Endodermal cell (in vitro differentiated cells): ENCODE measurements at regions not wholly inside any gene's neighbourhood (a gene's known extent, or its start where the extent isn't known, plus 50 kb on each side); places are given as distances from the start of the nearest gene placed in this dataset.

Experiments
- DNase-seq: peaks from one replicate; pipeline ENCODE4 v3.0.0-alpha.2; 2017
- H3K27ac ChIP-seq: 2 replicates; pipeline ENCODE4 v1.5.1; 2013; ENCODE audit warnings: mild to moderate bottlenecking, low read depth, low read length, moderate library complexity
- H3K27me3 ChIP-seq: 2 replicates; pipeline ENCODE4 v1.6.1; 2013; ENCODE audit warnings: mild to moderate bottlenecking, low read length, moderate library complexity; ENCODE audit not compliant: insufficient read depth, control insufficient read depth, poor library complexity, severe bottlenecking
- H3K36me3 ChIP-seq: 2 replicates; pipeline ENCODE4 v1.7.0; 2013; ENCODE audit warnings: mild to moderate bottlenecking, low read length, moderate library complexity; ENCODE audit not compliant: control insufficient read depth, insufficient read depth
- H3K4me1 ChIP-seq: one replicate; pipeline ENCODE4 v1.7.0; 2013; ENCODE audit warnings: low read length; ENCODE audit not compliant: control insufficient read depth, insufficient read depth
- H3K4me3 ChIP-seq: 2 replicates; pipeline ENCODE4 v1.5.1; 2013; ENCODE audit warnings: mild to moderate bottlenecking, low read length, moderate library complexity
- H3K9ac ChIP-seq: 2 replicates; pipeline ENCODE4 v1.6.1; 2013; ENCODE audit warnings: mild to moderate bottlenecking, low read length, moderate library complexity; ENCODE audit not compliant: poor library complexity, severe bottlenecking; ENCODE audit errors: extremely low read depth
- H3K9me3 ChIP-seq: 2 replicates; pipeline ENCODE4 v1.6.1; 2013; ENCODE audit warnings: mild to moderate bottlenecking, low read length, moderate library complexity; ENCODE audit not compliant: control insufficient read depth
- H3K27ac Mint-ChIP-seq: 2 replicates; pipeline ENCODE4 v1.8.0; 2020; ENCODE audit warnings: mixed read lengths
- H3K27me3 Mint-ChIP-seq: 2 replicates; pipeline ENCODE4 v1.8.0; 2021; ENCODE audit warnings: mild to moderate bottlenecking, mixed read lengths; ENCODE audit not compliant: insufficient read depth
- H3K36me3 Mint-ChIP-seq: 2 replicates; pipeline ENCODE4 v1.8.0; 2020; ENCODE audit warnings: low read depth, mixed read lengths
- H3K4me1 Mint-ChIP-seq: 2 replicates; pipeline ENCODE4 v1.8.0; 2020; ENCODE audit warnings: mixed read lengths
- H3K4me3 Mint-ChIP-seq: 2 replicates; pipeline ENCODE4 v1.8.0; 2020; ENCODE audit warnings: mild to moderate bottlenecking, moderate library complexity, mixed read lengths
- H3K9me3 Mint-ChIP-seq: 2 replicates; pipeline ENCODE4 v1.8.0; 2020; ENCODE audit warnings: mild to moderate bottlenecking, mixed read lengths
- CTCF ChIP-seq: fragments of 200-600 bp; sonication (generic); conservative IDR thresholded peaks from 2 replicates; pipeline ENCODE4 v1.5.0; 2021; ENCODE audit warnings: antibody characterized with exemption, mild to moderate bottlenecking
- WGBS, 2 experiments: methylation state at CpG; one replicate each; pipeline versions ENCODE4 v1.1.5 to v1.1.7; 2013; ENCODE audit warnings: missing lambda C conversion rate in 2 of 2, mixed read lengths in 1 of 2; ENCODE audit not compliant: insufficient coverage in 1 of 2, insufficient read length in 1 of 2; 5-methylcytosine and 5-hydroxymethylcytosine counted together

- no peak for TF ChIP-seq CTCF
- Histone ChIP-seq H3K4me1 (peaks cover 5% of the 10 kb centered on the region), H3K9ac (no peak overlapping the region), H3K9me3 (no peaks in the 10 kb centered on the region), H3K36me3 (no peaks in the 10 kb centered on the region), H3K4me3 (no peak overlapping the region), H3K27ac (no peak overlapping the region), H3K27me3 (no peaks in the 10 kb centered on the region)
- peaks cover 18% of the 10 kb centered on the region for H3K4me1 Mint-ChIP-seq
- no peak for DNase-seq
- no peaks in the 10 kb centered on the region for H3K27me3 Mint-ChIP-seq
- H3K9me3 Mint-ChIP-seq: no peaks in the 10 kb centered on the region
- no peak overlapping the region for H3K4me3 Mint-ChIP-seq
- H3K27ac Mint-ChIP-seq: no peak overlapping the region
- no peaks in the 10 kb centered on the region for H3K36me3 Mint-ChIP-seq
- 87 to 88% methylated on average over 6 to 8 of the region's 8 CpGs for WGBS, 2 experiments
Measured at GRCh38 chr20:19098806-19099578, 113.5 kb upstream of the SLC24A3 start.

GRCh38 chr20:19099596-19100545 is 112.6 kb upstream of the SLC24A3 start:
- no peak for TF ChIP-seq CTCF
- Mint-ChIP-seq H3K4me1 (peaks cover 18% of the 10 kb centered on the region), H3K27me3 (no peaks in the 10 kb centered on the region), H3K4me3 (no peak overlapping the region), H3K36me3 (no peaks in the 10 kb centered on the region), H3K27ac (no peak overlapping the region), H3K9me3 (no peaks in the 10 kb centered on the region)
- H3K4me1 ChIP-seq: peaks cover 5% of the 10 kb centered on the region
- H3K36me3 ChIP-seq: no peaks in the 10 kb centered on the region
- H3K27me3 ChIP-seq: no peaks in the 10 kb centered on the region
- no peak overlapping the region for H3K4me3 ChIP-seq
- H3K27ac ChIP-seq: no peak overlapping the region
- H3K9ac ChIP-seq: no peak overlapping the region
- 93 to 96% methylated on average over 9 to 18 of the region's 18 CpGs for WGBS, 2 experiments
- no peaks in the 10 kb centered on the region for H3K9me3 ChIP-seq
- DNase-seq: no peak

- no peaks in the 10 kb centered on the region for H3K27me3 ChIP-seq
- H3K9ac ChIP-seq: no peak overlapping the region
- no peak for TF ChIP-seq CTCF
- Mint-ChIP-seq H3K4me1 (peaks cover 11% of the 10 kb centered on the region), H3K9me3 (no peaks in the 10 kb centered on the region), H3K27ac (no peak overlapping the region), H3K27me3 (no peaks in the 10 kb centered on the region), H3K4me3 (no peak overlapping the region), H3K36me3 (no peaks in the 10 kb centered on the region)
- H3K4me1 ChIP-seq: peaks cover 1% of the 10 kb centered on the region
- H3K9me3 ChIP-seq: no peaks in the 10 kb centered on the region
- no peaks in the 10 kb centered on the region for H3K36me3 ChIP-seq
- 89 to 91% methylated on average over 4 of the region's 4 CpGs for WGBS, 2 experiments
- no peak overlapping the region for H3K4me3 ChIP-seq
- DNase-seq: no peak
- H3K27ac ChIP-seq: no peak overlapping the region
Measured at GRCh38 chr20:19100975-19101374, 111.5 kb upstream of the SLC24A3 start.
